OCI-LY3 (cell line): ENCODE measurements at regions not wholly inside any gene's neighbourhood (a gene's known extent, or its start where the extent isn't known, plus 50 kb on each side); places are given as distances from the start of the nearest gene placed in this dataset.

Source experiments
- EZH2phosphoT487 ChIP-seq: fragments of 200-600 bp; shearing (Covaris generic); IDR thresholded peaks from 2 replicates; pipeline ENCODE4 v1.6.1; 2018; ENCODE audit warnings: antibody characterized with exemption, mixed run types, low read depth
- TF ChIP-seq, protein P1 (sequence below): fragments of 200-600, 300-600 bp; sonication (generic); IDR thresholded peaks from 2 replicates; pipeline ENCODE4 v1.5.1; 2014; ENCODE audit warnings: antibody characterized with exemption, low read length, low read depth

DNA sequence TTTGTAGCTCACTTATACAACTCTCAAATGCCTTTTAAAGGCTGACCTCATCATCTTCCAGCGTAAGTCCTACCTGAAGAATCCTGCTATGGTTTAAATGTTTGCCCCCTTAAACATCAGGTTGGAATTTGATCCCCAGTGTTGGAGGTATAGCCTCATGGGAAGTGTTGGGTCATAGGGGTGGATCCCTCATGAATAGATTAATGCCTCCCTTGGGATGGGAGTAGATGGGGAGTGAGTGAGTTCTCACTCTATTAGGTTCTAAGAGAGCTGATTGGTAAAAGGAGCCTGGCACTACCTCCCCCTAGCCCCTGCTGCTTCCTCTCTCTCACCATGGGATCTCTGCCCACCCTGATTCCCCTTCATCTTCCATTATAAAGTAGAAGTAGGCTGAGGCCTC, 285.6 kb downstream of the FZD1 start:
- TF ChIP-seq, protein P1, sequence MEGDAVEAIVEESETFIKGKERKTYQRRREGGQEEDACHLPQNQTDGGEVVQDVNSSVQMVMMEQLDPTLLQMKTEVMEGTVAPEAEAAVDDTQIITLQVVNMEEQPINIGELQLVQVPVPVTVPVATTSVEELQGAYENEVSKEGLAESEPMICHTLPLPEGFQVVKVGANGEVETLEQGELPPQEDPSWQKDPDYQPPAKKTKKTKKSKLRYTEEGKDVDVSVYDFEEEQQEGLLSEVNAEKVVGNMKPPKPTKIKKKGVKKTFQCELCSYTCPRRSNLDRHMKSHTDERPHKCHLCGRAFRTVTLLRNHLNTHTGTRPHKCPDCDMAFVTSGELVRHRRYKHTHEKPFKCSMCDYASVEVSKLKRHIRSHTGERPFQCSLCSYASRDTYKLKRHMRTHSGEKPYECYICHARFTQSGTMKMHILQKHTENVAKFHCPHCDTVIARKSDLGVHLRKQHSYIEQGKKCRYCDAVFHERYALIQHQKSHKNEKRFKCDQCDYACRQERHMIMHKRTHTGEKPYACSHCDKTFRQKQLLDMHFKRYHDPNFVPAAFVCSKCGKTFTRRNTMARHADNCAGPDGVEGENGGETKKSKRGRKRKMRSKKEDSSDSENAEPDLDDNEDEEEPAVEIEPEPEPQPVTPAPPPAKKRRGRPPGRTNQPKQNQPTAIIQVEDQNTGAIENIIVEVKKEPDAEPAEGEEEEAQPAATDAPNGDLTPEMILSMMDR, result no peak
- no peak for TF ChIP-seq EZH2phosphoT487
